ENCODE measurements at regions not wholly inside any gene's neighbourhood (a gene's known extent, or its start where the extent isn't known, plus 50 kb on each side); places are given as distances from the start of the nearest gene placed in this dataset.

DNA sequence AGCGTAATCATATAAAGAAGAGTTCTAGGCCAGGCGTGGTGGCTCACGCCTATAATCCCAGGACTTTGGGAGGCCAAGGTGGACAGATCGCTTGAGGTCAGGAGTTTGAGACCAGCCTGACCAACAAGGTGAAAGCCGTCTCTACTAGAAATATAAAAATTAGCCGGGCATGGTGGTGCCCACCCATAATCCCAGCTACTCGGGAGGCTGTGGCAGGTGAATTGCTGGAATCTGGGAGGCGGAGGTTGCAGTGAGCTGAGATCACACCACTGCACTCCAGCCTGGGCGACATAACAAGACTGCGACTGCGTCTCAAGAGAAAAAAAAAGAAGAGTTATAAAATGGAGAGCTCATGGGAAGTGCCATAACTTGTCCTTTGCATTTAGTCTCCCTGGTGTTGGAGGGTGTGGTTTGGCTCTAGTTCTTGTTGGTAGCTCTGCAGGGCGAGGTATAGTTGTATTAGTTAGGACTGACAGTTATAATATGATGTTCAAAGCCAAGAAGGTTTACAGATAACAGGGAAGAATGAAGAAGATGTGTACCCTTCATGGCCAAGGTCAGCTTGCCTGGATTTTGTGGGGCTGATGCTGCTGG lies 54.8 kb downstream of the UTRN start:
- TF ChIP-seq, protein P1, sequence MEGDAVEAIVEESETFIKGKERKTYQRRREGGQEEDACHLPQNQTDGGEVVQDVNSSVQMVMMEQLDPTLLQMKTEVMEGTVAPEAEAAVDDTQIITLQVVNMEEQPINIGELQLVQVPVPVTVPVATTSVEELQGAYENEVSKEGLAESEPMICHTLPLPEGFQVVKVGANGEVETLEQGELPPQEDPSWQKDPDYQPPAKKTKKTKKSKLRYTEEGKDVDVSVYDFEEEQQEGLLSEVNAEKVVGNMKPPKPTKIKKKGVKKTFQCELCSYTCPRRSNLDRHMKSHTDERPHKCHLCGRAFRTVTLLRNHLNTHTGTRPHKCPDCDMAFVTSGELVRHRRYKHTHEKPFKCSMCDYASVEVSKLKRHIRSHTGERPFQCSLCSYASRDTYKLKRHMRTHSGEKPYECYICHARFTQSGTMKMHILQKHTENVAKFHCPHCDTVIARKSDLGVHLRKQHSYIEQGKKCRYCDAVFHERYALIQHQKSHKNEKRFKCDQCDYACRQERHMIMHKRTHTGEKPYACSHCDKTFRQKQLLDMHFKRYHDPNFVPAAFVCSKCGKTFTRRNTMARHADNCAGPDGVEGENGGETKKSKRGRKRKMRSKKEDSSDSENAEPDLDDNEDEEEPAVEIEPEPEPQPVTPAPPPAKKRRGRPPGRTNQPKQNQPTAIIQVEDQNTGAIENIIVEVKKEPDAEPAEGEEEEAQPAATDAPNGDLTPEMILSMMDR (IDR thresholded peaks at IDR 0.05; ENCODE audit: unreplicated experiment in 3 of 3) = no peak
- H3K9me3 Mint-ChIP-seq = no peaks in the 10 kb centered on the region
- H3K36me3 Mint-ChIP-seq (ENCODE audit: low read depth) = no peaks in the 10 kb centered on the region
- peaks cover 45% of the 10 kb centered on the region for H3K4me1 Mint-ChIP-seq
- H3K4me3 Mint-ChIP-seq = no peak overlapping the region
- H3K27ac Mint-ChIP-seq = peak overlapping the region in 2 of 3 experiments; percentile 39 to 41
- no peaks in the 10 kb centered on the region for H3K27me3 Mint-ChIP-seq (ENCODE audit: low read depth)

DNA sequence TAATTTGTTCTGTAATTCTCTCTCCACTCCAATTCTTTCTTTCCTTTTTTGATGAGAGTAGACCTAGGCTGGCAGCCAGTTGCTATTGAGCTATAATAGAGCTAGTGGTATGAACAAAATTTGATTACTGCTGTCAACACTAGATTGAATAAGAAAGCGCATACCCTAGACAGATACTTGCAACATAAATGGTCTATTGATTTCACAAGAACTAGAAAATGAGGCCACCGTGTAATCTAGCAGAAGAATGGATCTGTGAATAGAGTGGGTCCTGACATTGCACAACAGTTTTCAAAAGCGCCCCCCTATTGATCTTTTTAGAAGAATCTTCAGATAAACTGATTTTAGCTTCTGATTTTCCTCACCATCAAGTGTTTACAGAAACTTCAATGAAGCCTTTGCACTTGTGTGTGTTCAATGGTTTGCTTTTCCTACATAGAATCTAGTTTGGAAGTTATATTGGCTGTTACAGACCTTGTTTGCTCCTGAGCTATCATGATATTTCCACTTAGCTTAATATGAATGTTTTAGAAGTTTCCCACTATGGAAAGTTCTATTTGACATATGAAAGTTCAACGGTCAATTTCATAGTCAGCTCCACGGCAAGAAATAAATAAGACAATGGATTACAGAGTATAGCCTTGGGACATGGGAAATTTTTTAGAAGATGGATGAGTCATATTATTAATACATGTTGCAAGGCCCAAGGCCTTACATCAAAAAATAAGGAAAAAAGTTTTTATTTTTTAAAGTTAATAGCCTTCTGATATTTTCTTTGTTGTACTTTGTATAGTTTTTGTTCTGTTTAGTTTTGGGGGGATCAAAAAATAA lies 55.6 kb downstream of the UTRN start:
- peaks cover 38% of the 10 kb centered on the region for H3K4me1 Mint-ChIP-seq
- no peaks in the 10 kb centered on the region for H3K36me3 Mint-ChIP-seq (ENCODE audit: low read depth)

DNA sequence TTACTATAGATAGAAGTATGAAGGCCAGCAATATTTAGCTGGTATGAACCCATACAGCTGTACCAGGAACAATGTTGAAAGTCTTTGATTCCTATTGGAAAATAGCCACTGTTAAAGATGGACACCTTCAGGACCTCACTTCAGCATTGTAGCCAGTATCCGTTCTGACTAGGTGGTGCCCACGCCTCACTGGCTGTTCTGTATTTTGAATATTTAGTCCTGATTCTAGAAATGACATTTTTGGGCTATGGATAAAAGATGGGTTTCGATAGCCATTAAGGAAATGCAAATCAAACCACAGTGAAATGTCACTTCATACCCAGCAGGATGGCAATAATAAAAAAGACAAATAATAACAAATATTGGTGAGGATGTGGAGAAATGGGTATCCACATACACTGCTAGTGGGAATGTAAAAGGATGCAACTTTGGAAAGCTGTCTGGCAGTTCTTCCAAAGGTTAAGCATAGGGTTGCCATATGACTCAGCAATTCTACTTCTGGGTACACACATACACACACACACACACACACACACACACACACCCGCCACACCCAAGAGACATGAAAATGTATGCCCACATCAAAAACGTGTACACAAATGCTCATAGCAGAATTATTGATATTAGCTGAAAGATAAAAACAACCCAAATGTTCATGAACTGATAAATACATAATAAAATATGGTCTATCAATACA lies 56.8 kb downstream of the UTRN start:
- peaks cover 35% of the 10 kb centered on the region for H3K4me1 Mint-ChIP-seq
- no peaks in the 10 kb centered on the region for H3K9me3 Mint-ChIP-seq
- H3K36me3 Mint-ChIP-seq (ENCODE audit: low read depth) = no peaks in the 10 kb centered on the region
- H3K27me3 Mint-ChIP-seq (ENCODE audit: low read depth) = no peaks in the 10 kb centered on the region
- TF ChIP-seq, protein P1 (IDR thresholded peaks at IDR 0.05; ENCODE audit: unreplicated experiment in 3 of 3) = no peak
- H3K27ac Mint-ChIP-seq = peak overlapping the region in 2 of 3 experiments; percentile 22 to 41
- H3K4me3 Mint-ChIP-seq = no peak overlapping the region

More for the DNA sequence above, 55.6 kb downstream of the UTRN start:
- Mint-ChIP-seq H3K4me3 (no peak overlapping the region), H3K27ac (peak overlapping the region in 2 of 3 experiments; percentile 39 to 41), H3K9me3 (no peaks in the 10 kb centered on the region), H3K27me3 (ENCODE audit: low read depth) (no peaks in the 10 kb centered on the region)
- TF ChIP-seq, protein P1 (IDR thresholded peaks at IDR 0.05; ENCODE audit: unreplicated experiment in 3 of 3) = no peak

DNA sequence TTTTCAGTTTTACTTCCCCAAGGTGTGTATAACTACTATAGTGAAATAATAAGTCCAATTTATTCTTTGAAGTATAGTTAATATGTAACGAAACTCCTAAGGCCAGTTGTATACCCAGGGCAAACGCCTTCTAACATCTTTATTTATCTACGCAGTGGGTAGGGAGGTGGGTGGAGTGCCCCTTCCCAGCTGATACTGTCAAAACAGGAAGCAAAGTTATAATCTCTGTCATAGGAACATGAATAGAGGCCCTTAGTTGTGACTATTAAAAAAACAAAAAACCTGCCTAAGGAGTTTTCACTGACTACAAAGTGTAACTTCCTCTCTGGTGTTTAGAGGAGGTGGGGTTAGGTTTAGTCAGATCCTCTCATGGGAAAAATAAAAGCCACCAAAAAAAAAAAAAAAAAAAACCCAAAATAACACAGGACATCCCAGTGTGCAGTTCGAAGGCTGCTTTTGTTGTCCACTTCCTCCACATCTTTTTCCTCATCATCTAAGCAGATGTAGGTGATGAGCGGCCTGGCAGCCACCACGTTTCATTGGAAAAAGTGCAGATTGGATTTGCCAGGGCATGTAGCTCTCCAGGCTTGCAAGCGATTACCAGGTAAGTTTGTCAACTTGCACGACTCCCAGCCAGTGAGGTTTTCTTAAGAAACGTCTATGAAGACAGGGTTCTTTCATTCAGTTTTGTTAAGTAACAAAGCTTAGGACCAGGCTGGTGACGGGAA lies 58.7 kb downstream of the UTRN start:
- no peaks in the 10 kb centered on the region for H3K36me3 Mint-ChIP-seq (ENCODE audit: low read depth)
- TF ChIP-seq, protein P1 (IDR thresholded peaks at IDR 0.05; ENCODE audit: unreplicated experiment in 3 of 3) = no peak
- no peak overlapping the region for H3K4me3 Mint-ChIP-seq
- H3K9me3 Mint-ChIP-seq = no peaks in the 10 kb centered on the region
- no peaks in the 10 kb centered on the region for H3K27me3 Mint-ChIP-seq (ENCODE audit: low read depth)
- H3K4me1 Mint-ChIP-seq = peaks cover 37% of the 10 kb centered on the region
- H3K27ac Mint-ChIP-seq = peak overlapping the region; percentile 21 to 73 (median 67)

DNA sequence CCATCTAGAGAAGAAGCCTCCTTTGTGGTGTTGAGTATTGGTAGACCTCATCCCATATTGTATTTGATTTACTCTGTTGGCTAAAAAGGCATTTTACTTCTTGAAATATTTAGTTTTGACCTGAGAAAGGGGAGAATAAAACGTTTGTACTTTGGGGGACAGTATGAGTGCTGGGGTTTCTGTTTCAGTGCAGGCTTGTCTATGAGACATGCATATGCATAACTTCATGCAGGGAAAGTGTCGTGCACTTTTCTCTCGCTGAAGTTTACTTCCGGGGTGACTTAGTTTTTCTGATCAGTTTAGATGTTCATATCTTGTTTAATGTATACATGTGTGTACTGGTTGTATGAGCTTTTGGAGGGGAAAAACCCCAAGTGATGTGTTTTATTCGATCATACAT lies 59.5 kb downstream of the UTRN start:
- TF ChIP-seq, protein P1 (IDR thresholded peaks at IDR 0.05; ENCODE audit: unreplicated experiment in 3 of 3) = no peak
- peaks cover 33% of the 10 kb centered on the region for H3K4me1 Mint-ChIP-seq
- H3K4me3 Mint-ChIP-seq = no peak overlapping the region
- H3K36me3 Mint-ChIP-seq (ENCODE audit: low read depth) = no peaks in the 10 kb centered on the region
- peak overlapping the region; percentile 19 to 73 (median 21) for H3K27ac Mint-ChIP-seq
- H3K27me3 Mint-ChIP-seq (ENCODE audit: low read depth) = no peaks in the 10 kb centered on the region
- H3K9me3 Mint-ChIP-seq = no peaks in the 10 kb centered on the region

All from nephron (organoid).